ENCODE measurements at regions not wholly inside any gene's neighbourhood (a gene's known extent, or its start where the extent isn't known, plus 50 kb on each side); places are given as distances from the start of the nearest gene placed in this dataset.

DNA sequence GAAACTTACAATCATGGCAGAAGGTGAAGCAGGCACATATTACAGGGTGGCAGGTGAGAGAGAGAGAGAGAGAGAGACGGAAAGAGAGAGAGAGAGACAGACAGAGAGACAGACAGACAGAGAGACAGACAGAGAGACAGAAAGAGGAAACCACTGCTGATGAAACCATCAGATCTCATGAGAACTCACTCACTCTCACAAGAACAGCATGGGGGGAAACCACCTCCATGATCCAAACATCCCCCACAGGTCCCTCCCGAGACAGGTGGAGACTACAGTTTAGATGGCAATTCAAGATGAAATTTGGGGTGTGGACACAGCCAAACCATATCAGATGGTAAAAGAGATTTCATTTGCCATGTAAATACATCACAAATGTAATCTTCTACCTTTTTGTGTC is 708.1 kb downstream of the MRPL39 start:
- no peak overlapping the region for H3K27ac ChIP-seq (ENCODE audit: low read depth, low read length)
- H3K4me2 ChIP-seq (ENCODE audit: insufficient read depth, low read length): no peak overlapping the region
- H3K4me3 ChIP-seq (ENCODE audit: insufficient read depth, low read length): no peak overlapping the region
- H3K9me3 ChIP-seq (ENCODE audit: low read depth, low read length): peaks cover 4% of the 10 kb centered on the region
- H3K4me1 ChIP-seq (ENCODE audit: insufficient read depth, low read length): no peaks in the 10 kb centered on the region
- TF ChIP-seq, protein P1, sequence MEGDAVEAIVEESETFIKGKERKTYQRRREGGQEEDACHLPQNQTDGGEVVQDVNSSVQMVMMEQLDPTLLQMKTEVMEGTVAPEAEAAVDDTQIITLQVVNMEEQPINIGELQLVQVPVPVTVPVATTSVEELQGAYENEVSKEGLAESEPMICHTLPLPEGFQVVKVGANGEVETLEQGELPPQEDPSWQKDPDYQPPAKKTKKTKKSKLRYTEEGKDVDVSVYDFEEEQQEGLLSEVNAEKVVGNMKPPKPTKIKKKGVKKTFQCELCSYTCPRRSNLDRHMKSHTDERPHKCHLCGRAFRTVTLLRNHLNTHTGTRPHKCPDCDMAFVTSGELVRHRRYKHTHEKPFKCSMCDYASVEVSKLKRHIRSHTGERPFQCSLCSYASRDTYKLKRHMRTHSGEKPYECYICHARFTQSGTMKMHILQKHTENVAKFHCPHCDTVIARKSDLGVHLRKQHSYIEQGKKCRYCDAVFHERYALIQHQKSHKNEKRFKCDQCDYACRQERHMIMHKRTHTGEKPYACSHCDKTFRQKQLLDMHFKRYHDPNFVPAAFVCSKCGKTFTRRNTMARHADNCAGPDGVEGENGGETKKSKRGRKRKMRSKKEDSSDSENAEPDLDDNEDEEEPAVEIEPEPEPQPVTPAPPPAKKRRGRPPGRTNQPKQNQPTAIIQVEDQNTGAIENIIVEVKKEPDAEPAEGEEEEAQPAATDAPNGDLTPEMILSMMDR (IDR thresholded peaks at IDR 0.05; ENCODE audit: extremely low read depth, low read depth, low read length): no peak
- no peaks in the 10 kb centered on the region for H4K20me1 ChIP-seq (ENCODE audit: insufficient read depth, low read length)
- H2AFZ ChIP-seq (ENCODE audit: low read length): no peak overlapping the region
- DNase-seq (ENCODE audit: insufficient read length, low spot score, missing footprints): no peak
- H3K79me2 ChIP-seq (ENCODE audit: insufficient read depth, low read length): no peaks in the 10 kb centered on the region
- no peaks in the 10 kb centered on the region for H3K36me3 ChIP-seq (ENCODE audit: insufficient read depth, low read length)
- H3K27me3 ChIP-seq (ENCODE audit: insufficient read depth, low read length): no peaks in the 10 kb centered on the region

DNA sequence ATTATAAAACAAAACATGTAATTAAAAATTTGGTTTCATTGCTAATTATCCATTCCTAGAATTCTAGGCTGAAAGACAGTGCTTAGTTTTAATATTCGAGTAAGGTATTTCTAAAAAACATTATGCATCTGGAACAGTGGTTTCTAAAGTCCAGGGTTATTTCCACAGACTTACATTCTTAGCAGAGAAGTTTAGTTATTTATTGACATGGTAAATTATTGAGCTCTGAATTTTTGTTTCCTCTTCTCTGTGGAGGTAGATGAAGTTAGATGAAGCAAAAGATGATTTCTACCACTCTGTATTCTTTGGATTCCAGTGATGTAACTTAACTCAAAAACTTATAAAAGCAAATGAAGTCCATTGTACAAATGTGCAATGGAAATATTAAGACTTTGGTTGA is 709.4 kb downstream of the MRPL39 start:
- no peaks in the 10 kb centered on the region for H3K36me3 ChIP-seq (ENCODE audit: insufficient read depth, low read length)
- H3K4me3 ChIP-seq (ENCODE audit: insufficient read depth, low read length): no peak overlapping the region
- no peaks in the 10 kb centered on the region for H3K4me1 ChIP-seq (ENCODE audit: insufficient read depth, low read length)
- H2AFZ ChIP-seq (ENCODE audit: low read length): no peak overlapping the region
- DNase-seq (ENCODE audit: insufficient read length, low spot score, missing footprints): no peak
- no peaks in the 10 kb centered on the region for H3K79me2 ChIP-seq (ENCODE audit: insufficient read depth, low read length)
- TF ChIP-seq, protein P1 (IDR thresholded peaks at IDR 0.05; ENCODE audit: extremely low read depth, low read depth, low read length): no peak
- peaks cover 2% of the 10 kb centered on the region for H3K9me3 ChIP-seq (ENCODE audit: low read depth, low read length)
- H4K20me1 ChIP-seq (ENCODE audit: insufficient read depth, low read length): no peaks in the 10 kb centered on the region
- no peaks in the 10 kb centered on the region for H3K27me3 ChIP-seq (ENCODE audit: insufficient read depth, low read length)
- no peak overlapping the region for H3K27ac ChIP-seq (ENCODE audit: low read depth, low read length)
- no peak overlapping the region for H3K4me2 ChIP-seq (ENCODE audit: insufficient read depth, low read length)

DNA sequence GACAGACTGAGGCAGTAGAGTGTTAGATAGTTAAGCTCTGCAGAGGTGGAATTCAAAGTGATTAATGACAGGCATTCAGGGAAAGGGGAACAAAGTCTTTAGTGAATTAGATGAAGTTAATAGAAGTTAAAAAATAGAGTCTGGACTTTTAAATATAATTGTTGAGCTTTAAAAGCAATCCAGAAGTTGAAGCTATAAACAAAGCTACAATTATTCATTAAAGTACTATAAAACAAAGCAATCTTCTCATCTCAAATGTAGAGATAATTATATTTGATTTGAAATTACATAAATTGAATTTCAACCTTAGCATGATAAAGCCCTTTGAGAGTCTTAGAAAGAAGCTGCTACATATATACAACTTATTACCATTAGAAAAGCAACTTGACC is 710.6 kb downstream of the MRPL39 start:
- H3K27me3 ChIP-seq (ENCODE audit: insufficient read depth, low read length): no peaks in the 10 kb centered on the region
- H3K79me2 ChIP-seq (ENCODE audit: insufficient read depth, low read length): no peaks in the 10 kb centered on the region
- H3K36me3 ChIP-seq (ENCODE audit: insufficient read depth, low read length): no peaks in the 10 kb centered on the region
- no peaks in the 10 kb centered on the region for H3K9me3 ChIP-seq (ENCODE audit: low read depth, low read length)
- no peak overlapping the region for H3K27ac ChIP-seq (ENCODE audit: low read depth, low read length)
- no peak overlapping the region for H2AFZ ChIP-seq (ENCODE audit: low read length)
- no peaks in the 10 kb centered on the region for H4K20me1 ChIP-seq (ENCODE audit: insufficient read depth, low read length)
- TF ChIP-seq, protein P1 (IDR thresholded peaks at IDR 0.05; ENCODE audit: extremely low read depth, low read depth, low read length): no peak
- H3K4me1 ChIP-seq (ENCODE audit: insufficient read depth, low read length): no peaks in the 10 kb centered on the region
- DNase-seq (ENCODE audit: insufficient read length, low spot score, missing footprints): no peak
- H3K4me2 ChIP-seq (ENCODE audit: insufficient read depth, low read length): no peak overlapping the region
- no peak overlapping the region for H3K4me3 ChIP-seq (ENCODE audit: insufficient read depth, low read length)

DNA sequence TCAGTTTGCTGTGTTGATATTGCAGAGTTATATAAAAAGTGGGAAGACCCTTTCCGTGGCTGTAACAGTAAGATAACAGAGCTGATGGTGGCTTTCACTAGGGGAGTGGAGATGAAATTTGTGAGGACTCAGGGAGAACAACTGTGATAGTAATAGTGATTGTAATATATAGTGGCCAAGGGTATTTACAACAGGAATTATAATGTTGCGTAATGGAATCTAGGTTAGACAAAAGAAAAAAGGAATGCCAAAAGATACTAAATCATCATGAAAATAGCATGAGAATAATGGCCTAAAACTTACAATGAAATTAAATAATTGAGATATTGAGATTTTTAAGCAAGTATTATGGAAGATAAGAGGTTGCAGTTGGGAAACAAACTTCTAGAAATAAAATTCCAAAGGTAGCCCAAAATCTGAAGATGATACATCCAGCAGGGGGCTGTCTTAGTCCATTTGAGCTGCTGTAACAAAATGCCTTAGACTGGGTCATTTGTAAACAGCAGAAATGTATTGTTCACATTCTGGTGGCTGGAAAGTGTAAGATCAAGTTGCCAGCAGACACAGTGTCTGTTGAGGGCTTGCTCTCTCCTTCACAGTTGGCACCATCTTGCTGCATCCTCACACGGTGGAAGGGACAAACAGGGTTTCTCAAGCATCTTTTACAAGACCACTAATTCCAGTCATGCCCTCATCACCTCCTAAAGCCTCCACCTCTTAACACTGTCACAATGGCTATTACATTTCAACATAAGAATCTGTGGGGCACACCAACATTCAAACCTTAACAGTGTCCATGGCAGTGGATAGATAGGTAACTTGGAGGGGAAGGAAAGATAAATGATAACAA is 711.2 kb downstream of the MRPL39 start:
- Histone ChIP-seq H3K79me2 (ENCODE audit: insufficient read depth, low read length) (no peaks in the 10 kb centered on the region), H2AFZ (ENCODE audit: low read length) (no peak overlapping the region), H4K20me1 (ENCODE audit: insufficient read depth, low read length) (no peaks in the 10 kb centered on the region), H3K9me3 (ENCODE audit: low read depth, low read length) (no peaks in the 10 kb centered on the region), H3K4me1 (ENCODE audit: insufficient read depth, low read length) (no peaks in the 10 kb centered on the region), H3K36me3 (ENCODE audit: insufficient read depth, low read length) (no peaks in the 10 kb centered on the region), H3K27ac (ENCODE audit: low read depth, low read length) (no peak overlapping the region), H3K4me2 (ENCODE audit: insufficient read depth, low read length) (no peak overlapping the region), H3K4me3 (ENCODE audit: insufficient read depth, low read length) (no peak overlapping the region), H3K27me3 (ENCODE audit: insufficient read depth, low read length) (no peaks in the 10 kb centered on the region)
- TF ChIP-seq, protein P1 (IDR thresholded peaks at IDR 0.05; ENCODE audit: extremely low read depth, low read depth, low read length): peak; percentile 10
- DNase-seq (ENCODE audit: insufficient read length, low spot score, missing footprints): no peak
